GM21737 (cell line): ENCODE measurements at regions not wholly inside any gene's neighbourhood (a gene's known extent, or its start where the extent isn't known, plus 50 kb on each side); places are given as distances from the start of the nearest gene placed in this dataset.
"Not testable (repeated sequence)": the region's sequence is repeated elsewhere in the genome, so short reads cannot be mapped to it uniquely, and the experiment has no call there.

Experiments used
- ATAC-seq: cut with Tn5 transposase; IDR thresholded peaks from one replicate; pipeline ENCODE4 v1.9.1; 2021; ENCODE audit warnings: mild to moderate bottlenecking, moderate library complexity; ENCODE audit not compliant: unreplicated experiment

DNA sequence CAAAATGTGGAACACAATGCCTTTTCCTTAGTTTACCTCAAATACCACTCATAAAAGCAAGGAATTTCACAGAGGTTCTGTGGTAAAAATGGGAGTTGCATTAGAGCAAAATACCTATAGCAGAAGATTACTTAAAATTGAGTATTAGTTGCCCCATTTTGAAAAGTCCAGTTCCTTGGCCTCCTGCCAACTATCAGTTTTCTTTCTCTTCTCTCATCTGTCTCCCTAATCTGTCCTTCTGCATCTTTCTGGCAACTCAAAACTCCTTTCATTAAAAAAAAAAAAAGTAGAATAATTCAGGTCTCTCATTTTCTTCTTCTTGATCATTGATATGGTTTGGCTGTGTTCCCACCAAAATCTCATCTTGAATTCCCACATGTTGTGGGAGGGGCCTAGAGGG is 127.3 kb downstream of the ATP23 start:
- no peak for ATAC-seq

DNA sequence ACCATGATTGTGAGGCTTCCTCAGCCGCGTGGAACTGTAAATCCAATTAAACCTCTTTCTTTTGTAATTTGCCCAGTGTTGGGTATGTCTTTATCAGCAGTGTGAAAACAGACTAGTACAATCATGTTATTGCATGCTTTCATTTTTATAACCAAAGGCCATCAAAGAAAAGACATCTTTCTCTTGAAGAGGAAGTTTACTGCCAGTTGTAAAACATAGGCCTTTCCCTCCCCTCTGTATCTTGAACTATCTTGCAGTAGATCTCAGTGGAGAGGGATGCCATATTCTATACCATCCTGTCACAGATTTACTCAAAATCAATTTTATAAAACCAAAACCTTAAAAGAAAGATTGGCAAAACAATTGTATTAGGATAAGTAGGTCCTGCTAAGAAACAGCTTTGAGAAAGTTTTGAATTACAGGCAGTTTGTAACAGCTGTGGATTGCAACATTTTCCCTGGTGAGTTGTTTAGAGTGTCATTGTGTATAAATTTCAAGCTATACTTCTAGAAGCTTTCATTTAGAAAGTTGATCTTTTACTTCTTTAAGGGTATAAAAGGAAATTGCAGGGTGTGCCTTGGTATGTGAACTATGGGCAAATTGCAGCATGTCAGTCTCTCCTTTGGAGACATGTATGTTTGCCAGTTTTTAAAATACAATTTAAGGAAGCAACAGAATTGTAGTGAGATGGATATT is 128.0 kb downstream of the ATP23 start:
- ATAC-seq = no peak

DNA sequence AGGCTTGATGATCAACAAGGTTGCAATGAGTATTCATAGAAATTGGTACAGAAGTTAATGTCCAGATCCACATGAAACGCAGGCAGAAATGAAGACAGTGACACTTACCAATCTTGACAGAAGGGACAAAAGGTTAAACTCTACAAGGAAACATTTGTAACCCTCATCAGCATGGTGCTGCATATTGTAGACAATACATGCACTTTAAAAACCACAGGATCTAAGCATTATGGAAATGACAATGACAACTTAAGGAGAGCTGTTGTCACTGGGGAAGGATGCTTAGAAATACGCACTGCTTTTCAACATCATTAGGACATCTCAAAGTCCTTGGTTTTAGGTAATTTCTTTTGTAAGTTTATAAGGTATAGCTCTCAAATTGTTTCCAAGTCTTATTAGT is 130.6 kb downstream of the ATP23 start:
- no peak for ATAC-seq

DNA sequence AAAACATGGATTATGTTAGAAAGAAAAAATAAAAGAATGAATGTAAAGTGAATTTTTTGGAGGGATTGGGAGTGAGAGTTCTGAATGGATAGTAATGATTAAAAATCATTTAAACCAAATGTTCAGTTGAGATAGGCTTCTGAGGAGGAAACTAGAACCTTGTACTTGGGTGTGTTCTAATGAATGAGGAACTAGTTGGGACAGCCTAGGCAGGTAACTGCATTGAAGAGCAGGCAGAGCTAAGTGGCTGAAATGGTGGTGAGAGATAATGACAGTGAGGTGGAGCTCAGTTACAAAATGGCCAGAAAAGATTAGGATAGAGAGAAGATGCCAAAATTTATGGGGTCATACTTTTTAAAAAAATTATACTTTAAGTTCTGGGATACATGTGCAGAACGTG is 132.9 kb downstream of the ATP23 start:
- ATAC-seq = no peak

DNA sequence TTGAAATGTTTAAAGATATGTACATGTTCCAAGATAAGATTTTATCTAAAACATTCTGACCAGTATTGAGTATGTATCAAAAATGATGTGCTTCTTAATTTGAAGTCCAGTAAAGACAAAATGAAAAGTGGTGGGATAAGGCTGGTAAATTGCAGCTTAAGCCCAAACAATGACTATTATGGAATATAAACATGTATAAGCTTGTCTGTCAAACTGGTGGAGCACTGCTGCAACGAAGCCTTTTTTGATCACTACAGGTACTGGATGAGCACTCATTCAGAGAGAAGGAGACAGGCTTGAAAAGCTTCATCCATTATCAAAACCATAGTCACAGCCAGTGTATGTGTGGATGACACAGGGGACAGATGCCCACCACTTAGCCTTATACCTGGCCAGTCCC is 138.4 kb downstream of the ATP23 start:
- ATAC-seq = no peak

DNA sequence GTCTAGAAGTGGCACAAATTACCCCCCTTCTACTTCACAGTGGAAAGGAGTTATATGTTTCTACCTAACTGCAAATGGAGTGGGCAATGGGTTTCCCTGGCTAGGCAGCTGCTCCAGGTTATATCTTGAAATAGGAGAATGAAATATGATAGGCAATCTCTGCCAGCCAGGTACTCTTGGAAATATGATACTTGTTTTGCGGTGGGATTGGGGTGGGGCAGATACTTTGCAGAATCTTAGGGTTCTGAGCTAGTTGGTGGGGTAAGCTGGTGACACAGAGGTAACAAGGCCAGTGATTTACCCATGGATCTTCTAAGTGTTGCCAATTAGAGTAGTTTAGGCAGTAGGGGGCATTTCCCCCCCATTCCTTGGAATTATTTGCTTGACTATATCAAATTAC is 140.1 kb downstream of the ATP23 start:
- no peak for ATAC-seq

DNA sequence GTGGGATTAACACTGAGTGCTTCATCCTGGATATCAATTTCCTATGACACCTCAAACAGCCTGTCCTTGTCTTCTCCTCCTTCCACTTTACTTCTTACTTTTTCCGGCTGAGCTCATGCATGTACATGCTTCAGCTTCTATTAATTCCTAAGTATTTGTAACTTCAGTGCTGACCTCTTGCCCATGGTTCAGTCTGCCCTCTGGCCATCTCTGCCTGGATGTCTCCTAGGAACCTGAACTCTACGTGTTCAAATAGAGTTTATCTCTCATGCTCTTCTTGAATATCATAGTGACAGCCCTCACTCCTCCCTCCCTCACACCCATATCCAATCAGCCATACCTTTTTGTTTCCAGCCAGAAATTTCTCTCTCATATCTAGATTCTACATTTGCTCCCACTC is 141.6 kb downstream of the ATP23 start:
- no peak for ATAC-seq

DNA sequence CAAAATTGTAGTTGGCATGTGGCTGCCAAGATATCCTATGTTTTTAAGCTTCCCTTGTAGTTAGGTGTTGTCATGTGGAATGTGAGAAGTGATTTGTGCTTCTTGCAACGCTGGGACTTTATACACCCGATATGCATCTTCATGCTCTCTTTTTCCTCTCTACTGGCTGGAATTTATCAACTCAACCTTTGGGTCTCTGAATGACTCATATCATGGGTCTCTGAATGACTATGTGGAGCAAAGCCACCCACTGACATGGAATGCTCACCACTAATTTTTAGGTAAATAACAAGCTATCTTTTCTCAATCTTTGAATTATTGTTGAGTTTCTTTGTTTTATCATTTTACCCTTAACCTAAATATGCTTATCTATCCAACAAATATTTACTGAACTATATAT is 144.6 kb downstream of the ATP23 start:
- ATAC-seq = no peak

DNA sequence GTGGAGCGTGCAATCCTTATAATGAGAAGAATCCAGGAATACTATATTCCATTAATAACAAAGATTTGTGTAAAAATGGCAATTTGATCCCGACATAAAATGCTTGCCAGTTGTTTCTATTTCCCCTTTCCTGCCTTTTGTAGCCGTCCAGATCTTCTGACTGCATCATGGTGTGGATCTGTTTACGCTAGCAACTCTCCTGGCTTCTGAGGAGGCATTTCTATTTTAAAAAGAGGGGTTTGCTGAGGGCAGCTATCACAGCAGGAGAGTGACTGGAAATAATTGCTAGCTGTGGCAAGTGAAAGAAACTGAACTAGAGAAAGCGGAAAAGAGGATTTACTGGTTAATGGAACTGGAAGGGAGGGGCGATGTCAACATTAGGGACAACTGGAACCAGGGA is 145.6 kb downstream of the ATP23 start:
- ATAC-seq = no peak

DNA sequence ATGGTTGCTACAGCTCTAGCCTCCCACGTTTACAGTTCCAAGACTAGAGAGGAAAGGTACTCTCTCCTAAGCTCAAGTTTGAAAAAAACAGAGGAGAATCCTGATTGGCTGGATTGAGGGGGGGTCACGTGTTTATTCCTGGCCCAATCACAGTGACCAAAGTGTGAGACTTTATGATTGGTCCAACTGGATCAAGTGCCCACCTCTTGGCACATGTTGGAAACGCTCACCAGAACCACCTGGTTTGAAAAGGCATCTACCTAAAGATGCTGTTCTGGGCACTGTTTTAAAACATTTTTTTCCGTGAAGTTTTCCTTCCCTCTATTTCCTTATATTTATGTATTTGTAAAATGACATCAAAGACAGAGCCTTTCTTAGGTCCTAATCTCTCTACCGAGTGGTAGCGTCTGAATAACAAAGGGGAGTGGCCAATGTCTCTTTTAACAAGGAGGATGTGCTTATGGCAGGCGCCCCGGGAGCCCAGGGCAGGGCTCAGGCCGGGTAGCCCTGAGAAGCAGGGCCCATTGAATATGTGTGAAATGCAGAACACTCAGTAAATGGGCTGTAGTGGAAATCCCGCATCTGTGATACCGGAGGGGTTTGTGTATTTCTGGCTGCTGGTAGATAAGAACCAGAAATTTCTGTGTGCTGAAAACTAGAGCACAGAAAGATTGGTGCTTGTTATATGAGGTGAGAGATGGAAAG is 146.2 kb downstream of the ATP23 start:
- no peak for ATAC-seq

DNA sequence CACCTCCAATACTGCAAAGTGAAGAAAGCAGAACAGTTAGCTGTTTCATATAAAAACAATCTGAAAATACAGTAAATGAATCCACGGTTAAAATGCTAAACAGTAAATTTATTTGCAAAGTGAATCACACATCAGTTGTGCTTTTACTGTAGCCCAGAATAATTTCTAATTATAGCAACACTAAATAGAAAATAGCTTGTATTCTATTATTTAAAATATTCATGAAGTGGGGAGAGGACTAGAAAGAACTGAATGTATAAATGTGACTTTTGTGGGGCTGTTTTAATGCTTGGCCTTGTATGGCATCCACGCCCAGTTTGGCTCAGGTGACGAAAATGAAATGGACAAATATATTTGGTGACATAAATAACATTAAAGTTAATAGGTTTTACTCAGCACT is 148.2 kb downstream of the ATP23 start:
- ATAC-seq = no peak

DNA sequence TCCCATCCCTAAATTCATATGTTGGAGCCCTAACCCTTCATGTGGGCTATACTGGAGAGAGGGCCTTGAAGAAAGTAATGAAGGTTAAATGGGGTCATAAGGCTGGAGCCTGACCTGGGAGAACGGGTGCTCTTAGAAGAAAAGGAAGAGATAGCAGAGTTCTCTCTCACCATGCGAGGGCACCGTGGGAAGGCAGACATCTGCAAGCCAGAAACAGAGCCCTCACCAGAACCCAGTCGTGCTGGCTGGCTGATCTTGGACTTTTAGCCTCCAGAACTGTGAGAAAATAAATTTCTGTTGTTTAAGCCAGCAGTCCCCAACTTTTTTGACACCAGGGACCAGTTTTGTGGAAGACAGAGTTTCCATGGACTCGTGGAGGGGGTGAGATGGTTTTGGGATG is 149.3 kb downstream of the ATP23 start:
- no peak for ATAC-seq

DNA sequence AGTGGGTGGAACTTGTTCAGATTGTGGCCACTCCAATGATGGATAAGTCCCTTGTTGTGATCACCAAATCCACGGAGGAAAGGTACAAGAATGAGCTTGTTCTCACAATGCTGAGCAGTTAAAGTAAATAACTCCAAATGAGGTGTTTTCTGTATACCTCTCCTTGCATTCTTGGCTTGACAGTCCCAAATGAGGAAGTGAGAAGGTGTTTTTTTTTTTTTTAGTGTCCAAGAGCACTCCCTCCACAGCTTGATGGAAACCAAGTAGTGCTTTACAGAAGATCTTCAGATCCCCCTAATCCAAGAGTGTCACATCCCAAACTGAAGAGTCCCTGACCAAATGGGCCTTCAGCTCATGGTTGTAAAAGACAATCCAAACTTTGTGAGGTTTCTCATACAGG is 153.6 kb downstream of the ATP23 start:
- ATAC-seq = no peak

DNA sequence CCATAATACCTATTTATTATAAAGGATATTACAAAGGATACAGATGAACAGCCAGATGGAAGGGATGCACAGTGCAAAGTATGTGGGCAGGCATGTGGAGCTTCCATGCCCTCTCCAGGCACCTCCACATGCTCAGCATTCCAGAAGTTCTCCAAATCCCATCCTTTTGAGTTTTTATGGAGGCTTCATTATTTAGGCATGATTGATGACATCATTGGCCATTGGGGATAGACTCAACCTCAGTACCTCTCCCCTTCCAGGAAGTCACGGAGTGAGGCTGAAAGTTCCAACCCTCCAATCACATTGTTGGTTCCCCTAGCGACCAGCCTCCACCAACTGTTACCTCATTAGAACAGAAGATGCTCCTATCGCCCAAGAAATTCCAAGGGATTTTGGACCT is 156.4 kb downstream of the ATP23 start:
- no peak for ATAC-seq

DNA sequence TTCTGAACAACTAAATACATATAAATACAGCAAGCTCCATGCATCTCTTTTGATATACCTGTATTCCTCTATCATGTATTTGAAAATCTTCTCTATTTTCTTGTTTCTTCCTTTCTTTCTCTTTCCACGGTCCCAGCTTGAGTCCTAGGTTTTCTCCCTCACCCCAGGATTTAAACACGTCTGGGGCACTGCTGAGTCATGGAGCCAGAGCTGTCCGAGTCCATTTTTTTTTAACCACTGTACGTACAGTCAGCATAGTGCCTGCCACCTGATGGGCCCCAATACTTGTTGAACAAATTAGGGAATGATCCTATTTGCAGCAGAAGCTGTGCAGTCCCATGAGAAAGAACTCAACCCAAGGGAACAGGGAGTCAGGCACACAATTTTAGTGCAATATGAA is 158.1 kb downstream of the ATP23 start:
- ATAC-seq = no peak

DNA sequence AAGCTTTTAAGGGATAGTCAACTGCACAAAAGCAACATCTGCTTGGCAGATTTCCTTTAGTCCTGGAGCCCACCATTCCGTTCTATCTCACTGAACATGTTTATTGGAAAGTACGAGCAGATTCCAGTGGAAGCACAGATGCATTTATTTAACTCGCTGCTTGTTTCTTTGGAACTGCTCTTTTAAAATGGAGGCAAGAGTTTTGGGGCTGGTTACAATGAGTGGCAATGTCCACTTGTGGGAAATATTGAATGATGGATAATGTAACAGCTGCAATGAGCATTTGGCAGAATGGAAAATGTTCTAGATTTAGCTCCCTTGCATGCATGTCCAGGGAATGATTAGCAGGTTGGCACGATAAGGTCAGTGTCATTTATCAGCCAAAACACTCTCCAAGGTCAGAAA is 163.0 kb downstream of the ATP23 start:
- no peak for ATAC-seq

DNA sequence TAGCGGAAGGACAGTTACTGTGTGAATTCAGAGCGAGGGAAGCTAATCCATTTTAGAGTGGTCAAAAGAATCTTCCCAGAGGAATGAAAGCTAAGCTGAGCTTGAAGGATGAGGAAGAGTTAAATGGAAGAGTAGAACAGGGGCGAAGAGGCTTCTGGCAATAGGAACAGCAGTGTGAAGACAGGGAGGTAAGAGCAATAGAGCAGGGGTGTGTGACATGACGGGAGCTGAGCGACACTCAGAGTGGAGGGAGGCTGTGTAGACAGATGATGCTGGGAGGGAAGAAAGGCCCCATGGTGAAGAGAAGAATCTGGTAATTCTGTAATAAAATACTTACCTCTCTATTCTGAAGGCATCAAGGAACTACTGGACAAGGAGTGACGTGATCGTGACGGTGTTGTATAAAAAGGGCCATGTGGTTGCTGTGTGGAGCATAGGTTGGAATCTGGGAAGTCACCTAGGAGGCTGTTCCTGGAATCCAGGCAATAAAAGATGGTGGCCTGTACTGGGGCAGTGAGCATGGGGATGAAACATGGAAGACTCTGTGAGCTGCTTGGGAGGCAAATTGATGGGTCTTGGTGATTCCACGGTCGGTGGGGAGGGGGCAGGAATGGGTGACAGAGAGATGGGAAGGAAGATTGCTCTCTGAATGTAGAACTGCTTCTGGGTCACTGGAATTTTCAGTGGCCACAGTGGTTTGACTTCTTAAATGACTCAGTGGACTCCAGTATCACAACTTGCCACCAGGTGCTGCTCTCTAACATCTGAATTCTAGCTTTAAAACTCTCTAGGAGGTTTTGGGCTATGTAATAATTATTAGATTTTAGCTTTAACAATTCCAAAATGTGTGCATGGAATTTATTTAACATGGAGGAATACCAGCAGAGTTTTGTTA is 164.1 kb downstream of the ATP23 start:
- ATAC-seq = no peak

DNA sequence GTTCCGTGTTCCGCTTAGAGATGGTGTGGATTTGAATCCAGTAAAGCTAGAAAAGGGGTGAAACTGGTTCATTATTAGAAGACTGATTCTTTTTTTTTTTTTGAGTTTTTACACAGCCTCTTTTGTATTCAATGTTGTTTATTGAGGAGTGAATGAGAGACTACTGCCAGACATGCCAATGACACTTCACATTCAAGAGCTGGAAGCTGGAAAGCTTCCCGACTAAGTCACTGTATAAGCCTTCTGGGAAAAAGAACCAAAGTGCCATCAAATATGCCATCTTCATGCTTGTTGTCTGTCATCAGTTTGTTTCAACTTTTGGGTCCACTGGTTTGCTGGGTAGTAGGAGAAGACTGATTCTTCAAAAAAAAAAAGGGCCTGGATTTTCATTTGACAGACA is 164.8 kb downstream of the ATP23 start:
- ATAC-seq = no peak

DNA sequence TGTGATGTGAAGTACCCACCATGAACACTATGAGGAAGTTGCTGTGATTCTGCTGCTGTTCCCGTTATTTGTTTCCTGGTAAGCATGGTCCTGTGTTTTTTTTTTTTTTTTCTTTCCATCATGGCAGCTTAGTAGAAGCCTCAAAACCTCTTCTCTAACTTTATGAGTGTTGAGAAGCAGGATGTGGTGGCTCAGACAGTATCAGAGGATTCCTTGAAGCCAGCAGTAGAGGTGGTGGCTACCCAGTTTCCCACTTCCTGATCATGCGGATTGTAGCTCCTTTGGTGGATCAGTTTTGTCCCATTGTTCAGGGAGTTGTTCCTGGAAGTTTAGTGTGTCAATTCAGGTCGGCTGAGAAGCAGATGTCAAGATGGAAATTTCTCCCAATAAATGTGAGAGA is 175.8 kb downstream of the ATP23 start:
- ATAC-seq = no peak

DNA sequence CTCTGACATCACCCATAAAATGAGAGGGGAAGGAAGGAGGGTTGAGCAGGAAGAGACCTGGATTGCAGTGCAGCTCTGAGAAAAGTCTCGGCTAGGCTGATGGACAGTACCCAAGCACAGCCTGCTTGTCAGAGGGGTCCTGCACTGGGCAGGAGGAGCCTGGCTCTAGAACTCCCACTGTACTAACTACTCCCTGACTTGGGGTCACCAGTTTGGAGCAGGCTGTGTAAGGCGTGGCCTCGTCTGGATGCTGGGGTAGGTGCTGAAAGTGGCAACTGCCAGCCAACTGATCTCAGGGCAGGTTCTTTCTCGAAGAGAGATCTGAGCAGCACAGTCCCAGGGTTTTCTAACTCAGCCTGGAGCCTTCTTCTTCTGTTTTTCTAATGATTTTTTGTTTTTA is 176.3 kb downstream of the ATP23 start:
- no peak for ATAC-seq

DNA sequence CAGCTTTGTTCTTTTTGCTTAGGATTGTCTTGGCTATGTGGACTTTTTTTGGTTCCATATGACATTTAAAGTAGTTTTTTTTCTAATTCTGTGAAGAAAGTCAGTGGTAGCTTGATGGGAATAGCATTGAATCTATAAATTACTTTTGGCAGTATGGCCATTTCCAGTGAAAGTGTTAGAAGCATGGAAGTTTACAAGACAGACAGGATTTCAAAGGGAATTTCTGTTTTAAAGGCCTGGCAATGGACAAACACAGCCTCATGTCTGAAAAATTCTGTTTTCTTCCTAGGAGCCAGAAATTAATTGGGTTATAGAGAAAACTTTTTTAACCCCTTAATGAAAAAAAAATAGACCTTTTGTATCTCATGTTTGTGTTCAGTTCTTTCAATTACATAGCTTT is 184.4 kb downstream of the ATP23 start:
- not testable (repeated sequence) for ATAC-seq
